ENCODE measurements at regions not wholly inside any gene's neighbourhood (a gene's known extent, or its start where the extent isn't known, plus 50 kb on each side); places are given as distances from the start of the nearest gene placed in this dataset.

DNA sequence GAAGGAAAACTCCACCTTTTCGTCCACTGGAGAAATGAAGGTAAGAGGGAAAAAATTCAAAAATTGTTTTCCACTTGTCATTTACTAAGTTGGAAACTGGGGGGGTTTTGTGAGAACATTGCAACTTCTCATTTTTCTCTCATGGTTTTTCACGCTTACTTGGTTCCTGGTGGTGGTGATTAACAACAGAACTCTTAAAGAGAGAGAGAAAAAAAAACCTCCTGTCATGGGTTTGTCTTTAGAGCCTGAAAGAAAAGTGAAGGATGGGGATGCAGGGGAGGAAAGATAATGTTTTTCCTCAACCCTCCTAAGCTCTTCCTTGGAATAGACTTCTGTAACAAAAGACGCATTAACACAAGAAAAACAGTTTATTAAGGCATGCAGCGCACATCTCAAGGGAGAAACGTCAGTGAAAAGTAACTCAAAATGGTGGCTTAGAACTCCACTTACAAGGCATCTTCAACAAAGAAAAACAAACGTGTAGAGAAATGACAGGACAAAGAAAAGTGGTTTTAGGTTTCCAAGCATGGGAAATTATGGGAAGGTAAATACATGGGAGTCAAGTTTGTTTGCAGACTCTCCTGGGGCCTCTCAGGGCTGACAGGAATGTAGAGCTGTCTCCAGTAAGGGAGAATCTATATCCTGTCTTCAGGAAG is 81.9 kb upstream of the ATF7IP start:
- no peak for DNase-seq

DNA sequence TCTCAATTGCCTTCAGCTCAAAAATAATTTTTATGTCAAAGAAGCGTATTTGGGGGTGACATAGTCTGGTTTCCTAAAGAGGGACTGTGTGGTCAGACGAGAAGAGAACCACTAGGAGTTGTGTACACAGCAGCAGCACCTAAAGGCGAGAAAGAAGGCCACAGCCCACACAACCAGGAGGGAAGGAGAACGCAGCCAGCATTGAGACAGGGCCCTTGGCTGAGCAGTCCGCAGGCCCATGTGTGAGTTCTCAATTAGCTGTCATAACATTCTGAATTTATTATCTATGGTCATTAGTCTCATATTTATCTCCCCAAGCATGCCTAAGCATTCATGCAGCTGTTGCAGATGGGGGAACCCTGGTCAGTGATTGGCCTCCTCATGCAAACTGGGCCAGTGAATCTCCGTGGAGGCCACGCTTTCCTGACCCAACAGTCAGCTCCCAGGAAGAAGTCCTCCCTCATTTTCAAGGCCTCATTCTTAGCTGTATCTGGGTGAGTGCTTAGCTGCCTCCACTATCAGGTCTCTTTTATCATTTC is 81.2 kb upstream of the ATF7IP start:
- no peak for DNase-seq

DNA sequence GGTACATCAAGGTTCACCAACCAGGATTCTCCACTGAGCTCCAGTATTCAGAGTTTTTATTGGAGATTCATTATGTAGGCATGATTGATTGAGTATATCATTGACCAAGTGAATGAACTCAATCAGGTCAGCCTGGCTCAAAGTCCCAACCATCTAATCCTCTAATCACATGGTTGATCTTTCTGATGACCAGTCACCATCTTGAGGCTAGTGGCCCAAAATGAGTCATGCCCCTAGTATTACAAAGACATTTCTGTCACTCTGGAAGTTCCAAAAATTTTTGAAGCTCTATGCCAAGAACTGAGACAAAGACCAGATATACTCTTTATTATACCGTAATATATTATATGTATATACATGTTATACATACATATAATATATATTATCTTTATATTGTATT is 75.9 kb upstream of the ATF7IP start:
- DNase-seq, result no peak

DNA sequence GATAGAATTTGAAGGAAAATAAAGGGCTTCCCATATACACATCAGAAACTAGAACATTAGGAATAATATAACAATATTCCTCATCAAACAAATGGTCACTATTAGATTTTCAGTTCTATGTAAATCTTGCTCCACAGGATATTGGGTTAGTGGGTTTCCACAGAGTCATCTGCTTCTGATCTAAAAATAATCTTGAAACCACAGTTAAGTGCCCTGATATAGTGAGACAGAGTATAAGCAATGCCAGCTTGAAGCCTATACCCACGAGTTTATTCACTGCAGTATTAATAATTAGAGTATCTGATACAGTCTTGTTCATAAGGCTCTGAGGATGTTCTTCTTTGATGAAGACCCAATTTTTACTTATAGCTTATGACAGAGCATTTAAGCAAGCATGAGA is 74.5 kb upstream of the ATF7IP start:
- DNase-seq, result no peak

DNA sequence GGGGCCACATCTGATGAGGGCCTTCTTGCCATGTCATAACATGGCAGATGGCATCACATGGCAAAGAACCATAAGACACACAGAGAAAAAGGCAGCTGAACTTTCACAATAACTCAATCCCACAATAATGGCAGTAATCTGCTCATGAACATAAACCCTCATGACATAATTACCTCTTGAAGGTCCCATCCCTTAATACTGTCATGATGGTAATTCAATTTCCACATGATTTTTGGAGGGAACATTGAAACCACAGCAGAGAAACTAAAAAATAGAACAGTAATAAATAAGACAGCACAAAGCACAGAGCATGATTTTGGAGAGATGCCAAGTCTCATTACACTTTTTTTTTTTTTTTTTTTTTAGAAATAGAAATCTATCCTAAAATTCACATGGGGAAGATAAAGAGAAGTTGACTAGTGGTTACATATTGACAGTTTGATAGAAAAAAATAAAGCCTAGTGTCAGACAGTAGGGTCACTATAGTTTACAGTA is 61.8 kb upstream of the ATF7IP start:
- no peak for DNase-seq

DNA sequence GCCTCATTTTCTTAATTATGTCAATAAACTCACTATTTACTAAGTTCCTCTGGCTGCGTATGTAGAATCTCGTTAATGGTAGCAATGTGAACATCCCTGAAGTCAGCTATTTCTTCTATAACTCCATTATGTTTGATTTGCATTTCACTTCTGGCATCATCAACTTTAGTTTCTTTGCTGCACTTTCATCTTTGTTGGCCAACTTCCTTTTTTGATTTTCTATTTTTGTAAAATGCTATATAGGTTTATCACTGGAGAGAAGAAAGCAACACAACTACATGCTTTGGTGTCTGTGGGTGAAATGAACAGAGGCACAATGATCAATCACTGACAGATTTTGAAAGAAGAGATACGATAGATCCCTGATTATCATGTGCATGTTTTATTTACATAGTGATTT is 58.5 kb upstream of the ATF7IP start:
- no peak for DNase-seq

DNA sequence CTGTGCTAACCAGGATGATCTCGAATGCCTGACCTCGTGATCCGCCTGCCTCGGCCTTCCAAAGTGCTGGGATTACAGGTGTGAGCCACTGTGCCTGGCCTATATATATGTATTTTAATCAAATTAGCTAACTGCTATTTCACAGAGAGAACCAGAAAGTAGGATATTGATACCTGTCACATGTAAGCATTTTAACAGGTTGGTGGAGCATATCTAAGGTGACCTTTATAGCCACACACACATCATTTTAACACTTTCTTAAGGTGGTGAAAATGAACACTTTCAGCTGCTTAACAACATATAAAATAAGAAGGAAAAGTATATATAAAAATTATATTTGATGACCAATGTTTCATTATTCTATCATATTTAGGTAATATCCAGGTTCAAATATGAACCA is 57.0 kb upstream of the ATF7IP start:
- DNase-seq, result no peak

DNA sequence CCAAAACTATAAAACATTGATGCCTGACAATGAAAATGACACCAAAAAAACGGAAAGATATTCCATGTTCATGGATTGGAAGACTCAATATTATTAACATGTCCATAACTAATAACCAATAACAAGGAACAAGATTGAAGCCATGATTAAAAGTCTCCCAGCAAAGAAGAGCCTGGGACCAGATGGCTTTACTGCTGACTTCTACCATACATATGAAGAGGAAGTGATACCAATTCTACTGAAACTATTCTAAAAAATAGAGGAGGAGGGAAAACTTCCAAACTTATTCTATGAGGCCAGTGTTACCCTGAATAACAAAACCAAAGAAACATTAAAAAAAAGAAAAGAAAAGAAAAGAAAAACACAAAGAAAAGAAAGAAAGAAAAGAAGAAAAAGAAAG is 54.6 kb upstream of the ATF7IP start:
- DNase-seq, result no peak

DNA sequence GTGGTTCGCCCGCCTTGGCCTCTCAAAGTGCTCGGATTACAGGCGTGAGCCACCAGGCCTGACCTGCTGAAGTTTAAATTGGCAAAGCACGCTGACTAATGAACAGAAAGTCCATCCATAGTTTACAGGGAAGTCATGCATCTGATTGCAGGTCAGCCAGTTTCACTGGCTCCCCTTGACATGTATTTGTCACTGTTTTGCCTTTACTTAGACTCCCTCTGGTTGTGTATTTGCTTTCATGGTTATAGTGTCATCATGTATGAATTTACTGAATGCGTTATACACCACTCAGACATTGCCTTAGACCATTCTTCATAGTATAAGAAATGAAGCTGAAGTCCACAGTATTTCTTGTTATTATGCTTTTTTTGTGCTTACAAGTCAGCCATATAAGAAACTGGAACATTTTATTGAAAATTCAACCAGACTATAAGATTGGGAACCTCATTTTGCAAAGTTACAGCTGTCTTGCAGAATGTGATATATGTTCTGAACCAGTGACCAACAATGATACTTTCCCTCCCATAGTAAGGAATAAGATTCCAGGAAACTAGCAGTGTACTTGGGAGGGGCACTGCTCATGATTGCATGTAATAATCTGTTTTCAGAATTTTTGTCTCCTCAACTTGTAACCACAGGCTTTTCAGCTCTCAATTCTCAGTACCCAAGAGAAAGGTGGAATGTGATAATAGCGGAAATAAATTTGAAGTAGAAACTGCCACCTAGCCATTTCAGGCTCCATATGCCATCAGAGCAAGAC is 51.9 kb upstream of the ATF7IP start:
- DNase-seq, result no peak

DNA sequence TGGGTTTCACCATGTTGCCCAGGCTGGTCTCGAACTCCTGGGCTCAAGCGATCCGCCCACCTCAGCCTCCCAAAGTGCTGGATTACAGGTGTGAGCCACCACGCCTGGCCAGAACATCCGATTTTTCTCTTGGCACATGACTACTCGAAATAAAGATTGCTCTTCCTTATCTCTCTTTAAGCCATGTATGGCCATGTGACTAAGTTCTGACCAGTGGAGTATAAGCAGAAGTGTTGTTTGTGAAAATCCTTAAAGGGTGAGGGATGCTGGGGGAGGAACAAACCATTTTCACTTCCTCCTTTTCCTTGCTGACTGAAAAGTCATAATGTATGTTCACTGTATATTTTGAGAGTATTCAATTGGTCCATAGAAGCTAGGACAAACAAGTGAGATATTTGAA is 50.7 kb upstream of the ATF7IP start:
- peak; percentile 0 to 20 for DNase-seq

DNA sequence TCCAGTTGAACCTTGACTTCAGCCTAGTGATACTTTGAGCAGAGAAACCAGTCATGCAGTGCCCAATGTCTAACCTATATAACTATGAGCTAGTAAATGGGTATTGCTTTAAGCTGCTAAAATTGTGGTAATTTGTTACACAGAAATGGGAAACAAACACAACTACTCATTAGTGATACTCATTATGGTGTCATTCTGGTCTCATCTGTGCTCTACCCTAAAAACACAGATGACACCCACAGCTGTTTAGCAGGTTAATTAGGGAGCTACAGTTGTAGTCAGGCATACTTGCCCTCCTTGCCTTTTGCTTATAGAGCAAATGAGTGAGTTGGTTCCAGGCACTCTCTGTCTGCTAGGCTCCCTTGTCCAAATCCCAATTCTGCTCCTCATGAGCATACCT is 50.0 kb upstream of the ATF7IP start:
- no peak for DNase-seq
